HG03565 (cell line): ENCODE measurements at regions not wholly inside any gene's neighbourhood (a gene's known extent, or its start where the extent isn't known, plus 50 kb on each side); places are given as distances from the start of the nearest gene placed in this dataset.

Experiments used
- ATAC-seq: cut with Tn5 transposase; IDR thresholded peaks from one replicate; pipeline ENCODE4 v1.9.1; 2021; ENCODE audit warnings: mild to moderate bottlenecking, moderate library complexity; ENCODE audit not compliant: unreplicated experiment

- no peak for ATAC-seq
These were observed 566.2 kb downstream of the GALR1 start for GRCh38 chr18:77815666-77816338.

GRCh38 chr18:77818328-77818727, 568.7 kb downstream of the GALR1 start:
- ATAC-seq, result no peak

- no peak for ATAC-seq
These were observed 570.8 kb downstream of the GALR1 start for GRCh38 chr18:77820472-77820871.

GRCh38 chr18:77821892-77822291, 572.2 kb downstream of the GALR1 start:
- no peak for ATAC-seq

GRCh38 chr18:77822632-77823031, 573.0 kb downstream of the GALR1 start:
- no peak for ATAC-seq

- no peak for ATAC-seq
These were observed 584.2 kb downstream of the GALR1 start for GRCh38 chr18:77833807-77834206.

DNA sequence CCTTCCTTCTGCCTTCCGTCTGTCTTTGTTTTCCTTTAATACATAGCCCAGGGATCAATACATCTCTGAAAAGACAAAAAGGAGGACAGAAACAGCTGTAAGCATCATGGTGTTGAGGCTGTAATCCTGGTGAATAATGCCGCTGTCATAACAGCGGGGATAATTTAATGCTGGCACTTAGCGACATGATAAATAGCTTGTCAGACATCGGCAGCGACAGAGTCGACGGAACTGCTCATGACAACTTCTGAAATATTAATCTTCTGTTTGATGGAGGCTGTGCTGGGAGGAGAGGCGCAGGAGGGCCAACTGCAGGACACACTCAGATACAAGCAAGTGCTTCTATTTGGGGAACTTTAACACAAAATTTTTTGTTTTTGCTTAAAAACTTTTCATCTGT, 602.2 kb downstream of the GALR1 start:
- no peak for ATAC-seq

- no peak for ATAC-seq
These were observed 604.2 kb downstream of the GALR1 start for GRCh38 chr18:77853859-77854258.

DNA sequence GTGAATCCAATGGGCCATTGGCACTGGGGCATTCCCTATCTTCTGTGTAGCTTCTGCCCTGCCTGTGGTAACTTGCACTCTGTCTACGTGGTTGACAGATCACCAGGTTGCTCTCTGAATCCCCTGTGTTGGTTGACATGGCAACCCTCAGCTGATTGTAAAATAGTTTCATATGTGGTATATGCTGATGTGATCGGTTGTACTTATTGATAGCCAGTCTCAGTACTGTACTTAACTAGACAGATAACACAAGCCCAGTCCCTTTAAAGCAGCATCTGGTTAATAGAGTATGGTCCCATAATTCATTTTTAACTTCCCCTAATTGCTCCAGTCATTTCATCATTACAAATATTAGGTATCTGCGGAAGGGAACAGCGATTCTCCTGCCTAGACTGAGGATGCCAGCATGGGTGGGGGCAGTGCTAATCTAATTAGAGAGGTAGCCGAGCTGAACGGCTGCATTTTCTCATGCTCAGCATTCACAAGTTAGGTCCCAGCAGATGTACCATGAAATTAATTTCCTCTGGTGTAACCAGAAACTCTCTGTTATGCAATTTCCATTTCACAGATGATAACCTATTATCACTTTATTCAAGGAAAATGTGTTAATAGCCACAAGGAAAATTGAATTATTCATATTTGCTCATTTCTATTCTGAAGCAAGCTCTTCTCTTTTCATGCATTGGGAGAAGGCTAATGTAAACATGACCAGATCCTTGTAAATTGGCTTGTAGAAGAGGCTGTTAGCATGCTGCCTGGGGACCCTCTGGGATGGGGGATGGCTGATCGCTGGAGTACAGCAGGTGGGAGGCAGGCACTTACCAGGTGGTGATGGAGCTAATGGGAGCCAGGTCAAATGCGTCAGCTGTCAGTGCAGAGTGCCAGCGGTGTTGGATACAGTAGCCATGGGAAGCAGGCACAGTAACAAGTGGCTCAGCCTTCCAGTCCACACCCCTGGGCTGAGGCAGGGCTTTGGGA, 608.3 kb downstream of the GALR1 start:
- ATAC-seq, result no peak

GRCh38 chr18:77859634-77860033, 610.0 kb downstream of the GALR1 start:
- no peak for ATAC-seq

DNA sequence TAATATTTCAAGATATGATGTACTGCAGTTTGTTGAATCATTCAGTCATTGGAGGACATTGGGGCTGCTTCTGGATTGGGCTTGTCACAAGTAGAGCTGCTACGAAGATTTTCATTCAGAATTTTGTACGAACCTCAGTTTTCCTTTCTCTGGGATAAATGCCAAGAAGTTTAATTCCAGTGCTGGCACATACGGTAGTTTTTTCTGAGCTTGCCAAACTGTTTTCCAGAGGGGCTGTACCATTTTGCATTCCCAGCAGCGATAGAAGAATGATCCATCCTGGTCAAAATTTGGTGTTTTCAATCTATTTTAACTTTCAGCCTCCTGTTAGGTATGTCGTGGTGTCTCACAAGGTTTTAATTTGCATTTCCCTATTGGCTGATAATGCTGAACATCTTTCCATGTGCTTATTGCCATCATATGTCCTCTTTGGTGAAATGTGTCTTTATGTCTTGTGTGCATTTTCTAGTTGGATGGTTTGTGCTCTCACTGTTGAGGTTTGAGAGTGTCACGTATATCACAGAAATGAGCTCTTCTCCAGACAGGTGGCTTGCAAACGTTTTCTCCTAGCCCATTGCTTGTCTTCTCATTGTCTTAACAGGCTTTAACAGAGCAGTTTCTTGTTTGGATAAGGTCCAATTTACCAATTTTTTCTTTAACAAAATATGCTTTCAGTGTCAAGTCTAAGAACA, 612.6 kb downstream of the GALR1 start:
- ATAC-seq, result no peak

- no peak for ATAC-seq
These were observed 616.2 kb downstream of the GALR1 start for GRCh38 chr18:77865853-77866252.

DNA sequence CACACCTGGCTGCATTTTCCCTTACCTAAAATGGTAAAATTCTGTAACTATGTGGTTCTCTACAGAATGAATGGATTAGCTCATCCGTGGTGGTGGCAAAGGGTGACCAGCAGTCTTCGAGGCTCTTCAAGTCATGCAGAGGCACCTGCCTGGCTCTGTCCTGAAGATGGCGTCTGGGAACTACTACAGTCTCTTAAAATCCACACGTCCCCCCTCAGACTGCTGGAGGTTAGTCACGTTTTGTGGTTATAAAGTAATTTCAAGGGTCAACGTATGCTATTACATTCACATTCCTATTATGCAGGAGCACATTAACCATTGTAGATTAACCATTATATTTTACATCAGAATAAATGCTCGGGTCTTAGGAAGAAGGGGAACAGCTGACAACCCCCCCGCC, 616.7 kb downstream of the GALR1 start:
- no peak for ATAC-seq

DNA sequence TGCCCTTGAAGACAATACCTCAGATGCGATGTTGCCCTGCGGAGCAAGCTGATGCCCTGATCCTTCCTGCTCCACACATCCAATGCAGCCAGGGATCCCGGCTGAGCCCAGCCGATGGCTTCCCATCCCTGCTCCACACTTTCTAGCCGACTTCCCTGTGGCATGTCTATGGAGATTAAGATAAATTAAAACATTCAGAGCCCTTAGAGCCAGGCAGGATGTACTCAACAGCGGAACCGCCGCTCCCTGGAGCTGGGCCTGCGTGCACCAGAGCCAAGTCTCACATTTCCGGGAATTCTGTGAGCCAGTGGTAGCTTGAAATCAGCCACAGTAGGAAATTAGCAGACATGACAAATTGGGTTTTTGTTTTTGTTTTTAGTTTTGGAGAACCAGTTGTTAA, 620.6 kb downstream of the GALR1 start:
- no peak for ATAC-seq

GRCh38 chr18:77870894-77871293, 621.2 kb downstream of the GALR1 start:
- no peak for ATAC-seq

DNA sequence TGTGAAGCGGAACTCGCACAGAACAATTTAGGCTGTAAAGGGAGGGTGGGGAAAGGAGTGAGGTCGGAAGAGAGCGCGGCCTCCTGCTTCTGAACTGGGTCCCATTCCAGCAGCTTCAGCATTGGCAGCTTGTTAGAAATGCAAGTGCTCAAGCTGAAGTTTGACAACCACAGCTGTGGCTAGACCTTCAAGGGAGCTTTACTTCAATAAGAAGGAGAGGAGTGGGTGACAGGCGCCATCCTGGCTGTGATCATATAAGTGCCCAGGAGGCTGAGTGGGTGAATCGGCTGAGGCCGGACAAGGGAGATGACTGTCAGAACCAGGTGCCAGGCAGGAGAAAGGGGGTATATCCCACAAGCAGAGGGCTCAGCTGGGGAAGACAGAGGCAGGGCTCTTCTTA, 622.5 kb downstream of the GALR1 start:
- ATAC-seq, result no peak

GRCh38 chr18:77876319-77876865, 626.7 kb downstream of the GALR1 start:
- no peak for ATAC-seq

- no peak for ATAC-seq
These were observed 630.2 kb downstream of the GALR1 start for GRCh38 chr18:77879829-77880228.

- no peak for ATAC-seq
These were observed 634.8 kb downstream of the GALR1 start for GRCh38 chr18:77884454-77884853.

DNA sequence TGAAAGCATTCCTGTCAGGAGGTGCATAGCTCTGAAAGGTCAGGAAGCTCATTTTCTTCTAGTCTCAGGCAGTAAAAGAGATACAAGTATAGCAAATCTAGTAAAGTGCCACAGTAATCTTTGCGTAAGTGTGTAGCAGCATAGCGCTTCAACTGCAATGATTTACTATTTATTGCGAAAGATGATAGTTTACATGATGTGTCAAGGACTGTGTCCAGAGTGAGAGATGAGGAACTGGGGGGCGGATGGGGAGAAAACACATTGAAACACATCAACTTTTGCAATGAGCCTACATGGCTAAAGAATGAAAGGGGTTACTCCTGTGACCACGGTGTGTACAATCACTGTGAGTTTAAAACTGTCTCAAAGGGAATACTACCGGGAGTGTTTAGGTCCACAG, 644.4 kb downstream of the GALR1 start:
- ATAC-seq, result no peak

DNA sequence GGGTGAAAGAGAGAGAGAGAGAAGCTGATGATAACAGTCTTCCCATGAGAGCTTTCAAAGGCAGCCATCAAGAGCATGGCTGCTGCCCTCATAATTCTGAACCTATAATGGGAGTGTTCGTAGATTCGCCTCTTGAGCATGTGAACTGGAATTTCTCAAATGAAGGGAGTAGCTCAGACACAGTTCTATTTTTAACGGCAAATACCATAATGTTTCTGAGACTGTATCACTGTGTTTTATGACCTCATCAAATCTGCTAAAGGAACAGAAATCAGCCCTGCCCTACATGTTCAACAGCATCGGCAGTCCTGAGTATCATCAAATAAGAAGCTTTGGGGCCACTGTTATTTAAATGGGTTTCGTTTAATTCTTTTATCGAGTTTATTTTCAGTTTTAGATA, 645.6 kb downstream of the GALR1 start:
- ATAC-seq, result no peak
